KOPT-K1 (cell line): ENCODE measurements at regions not wholly inside any gene's neighbourhood (a gene's known extent, or its start where the extent isn't known, plus 50 kb on each side); places are given as distances from the start of the nearest gene placed in this dataset.

Source experiments
- H3K27ac ChIP-seq: fragments of 200-600 bp; sonication (generic); 2 replicates; pipeline ENCODE4 v1.5.1; 2016; ENCODE audit warnings: antibody characterized with exemption, mild to moderate bottlenecking, low read depth, low read length; ENCODE audit not compliant: poor library complexity, severe bottlenecking
- H3K36me3 ChIP-seq: fragments of 200-600 bp; sonication (generic); 2 replicates; pipeline ENCODE4 v1.5.1; 2017; ENCODE audit warnings: antibody characterized with exemption, mild to moderate bottlenecking, low read length, moderate library complexity; ENCODE audit not compliant: insufficient read depth
- H3K9me3 ChIP-seq: fragments of 200-600 bp; sonication (generic); 2 replicates; pipeline ENCODE4 v1.5.1; 2017; ENCODE audit warnings: antibody characterized with exemption, low read length, mild to moderate bottlenecking; ENCODE audit not compliant: insufficient read depth, poor library complexity, severe bottlenecking

DNA sequence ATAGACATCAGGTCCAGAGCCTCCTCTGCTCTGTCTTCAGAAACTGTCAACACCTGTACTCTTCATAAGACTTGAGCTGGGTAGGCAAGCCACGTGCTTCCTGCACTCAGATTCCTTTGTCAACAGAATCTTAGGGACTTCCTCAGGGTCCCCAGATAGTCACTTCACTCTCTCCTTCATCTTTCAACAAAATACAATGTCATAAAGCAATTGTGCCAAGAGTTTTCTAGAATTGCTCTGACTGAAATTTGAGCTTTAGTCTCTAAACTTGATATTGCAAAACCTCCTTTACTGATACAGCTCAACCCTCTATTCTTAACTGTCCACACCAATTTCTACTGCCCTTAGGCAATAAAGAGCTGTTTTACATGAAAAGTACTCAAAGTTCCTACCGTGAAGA is 179.9 kb downstream of the IRS2 start:
- H3K9me3 ChIP-seq, result no peaks in the 10 kb centered on the region
- H3K36me3 ChIP-seq, result no peaks in the 10 kb centered on the region
- no peak overlapping the region for H3K27ac ChIP-seq

DNA sequence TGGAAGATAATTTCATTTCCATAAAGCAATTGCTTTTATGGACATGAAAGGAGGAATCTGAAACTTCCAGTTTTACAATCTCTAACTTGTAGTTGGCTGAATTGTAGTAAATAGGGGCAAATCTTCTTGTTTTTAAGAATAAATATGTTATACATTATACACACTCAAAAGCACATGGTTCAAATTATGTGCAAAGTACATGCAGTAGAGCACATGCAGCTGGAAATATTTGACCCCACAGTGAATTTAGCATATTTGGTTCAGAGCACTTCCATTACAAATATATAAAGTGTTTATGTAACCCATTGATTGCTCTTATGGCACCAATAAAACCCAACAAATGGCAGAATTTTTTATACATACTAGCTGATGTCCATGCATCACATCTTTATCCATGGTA is 180.5 kb downstream of the IRS2 start:
- no peaks in the 10 kb centered on the region for H3K36me3 ChIP-seq
- H3K9me3 ChIP-seq, result no peaks in the 10 kb centered on the region
- H3K27ac ChIP-seq, result no peak overlapping the region

DNA sequence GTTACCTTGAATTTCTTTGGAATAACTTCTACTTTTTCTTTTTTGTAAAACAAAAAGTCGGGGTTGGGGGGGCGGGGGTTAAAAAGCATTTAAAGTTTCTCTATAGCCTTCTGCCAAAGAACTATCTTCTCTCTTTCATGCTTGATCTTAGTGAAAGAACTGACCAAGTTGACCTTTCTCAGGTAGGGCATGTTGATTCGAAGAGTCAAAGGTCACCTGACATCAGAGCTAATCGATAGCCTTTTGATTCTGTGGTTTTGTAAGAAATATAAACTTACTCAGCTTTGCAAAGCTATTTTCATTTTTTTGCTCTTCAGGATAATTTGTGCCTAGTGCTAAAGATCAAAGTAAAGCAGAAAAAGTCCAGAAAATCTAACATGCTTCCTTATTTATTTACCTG is 181.5 kb downstream of the IRS2 start:
- no peaks in the 10 kb centered on the region for H3K36me3 ChIP-seq
- H3K27ac ChIP-seq, result no peak overlapping the region
- H3K9me3 ChIP-seq, result no peaks in the 10 kb centered on the region

DNA sequence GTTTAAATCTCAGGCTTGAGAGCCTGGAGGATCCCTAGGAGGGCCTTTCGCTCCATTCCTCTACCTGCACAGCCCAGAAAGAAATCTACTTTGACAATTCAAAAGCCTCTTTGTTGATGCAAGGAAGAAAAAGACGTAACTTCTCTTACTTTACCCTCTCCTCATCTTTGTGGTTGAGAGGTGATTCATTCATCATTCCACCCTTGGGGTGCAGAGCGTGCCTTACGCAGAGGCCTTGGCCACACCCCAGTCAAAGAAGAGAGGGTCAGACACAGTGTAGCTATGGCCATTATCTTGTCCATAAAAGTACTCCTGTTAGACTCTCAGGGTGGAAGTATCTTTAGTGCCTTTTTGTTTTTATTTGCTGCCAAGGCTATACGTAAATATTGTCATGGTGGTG is 184.0 kb downstream of the IRS2 start:
- no peaks in the 10 kb centered on the region for H3K36me3 ChIP-seq
- no peaks in the 10 kb centered on the region for H3K9me3 ChIP-seq
- no peak overlapping the region for H3K27ac ChIP-seq

DNA sequence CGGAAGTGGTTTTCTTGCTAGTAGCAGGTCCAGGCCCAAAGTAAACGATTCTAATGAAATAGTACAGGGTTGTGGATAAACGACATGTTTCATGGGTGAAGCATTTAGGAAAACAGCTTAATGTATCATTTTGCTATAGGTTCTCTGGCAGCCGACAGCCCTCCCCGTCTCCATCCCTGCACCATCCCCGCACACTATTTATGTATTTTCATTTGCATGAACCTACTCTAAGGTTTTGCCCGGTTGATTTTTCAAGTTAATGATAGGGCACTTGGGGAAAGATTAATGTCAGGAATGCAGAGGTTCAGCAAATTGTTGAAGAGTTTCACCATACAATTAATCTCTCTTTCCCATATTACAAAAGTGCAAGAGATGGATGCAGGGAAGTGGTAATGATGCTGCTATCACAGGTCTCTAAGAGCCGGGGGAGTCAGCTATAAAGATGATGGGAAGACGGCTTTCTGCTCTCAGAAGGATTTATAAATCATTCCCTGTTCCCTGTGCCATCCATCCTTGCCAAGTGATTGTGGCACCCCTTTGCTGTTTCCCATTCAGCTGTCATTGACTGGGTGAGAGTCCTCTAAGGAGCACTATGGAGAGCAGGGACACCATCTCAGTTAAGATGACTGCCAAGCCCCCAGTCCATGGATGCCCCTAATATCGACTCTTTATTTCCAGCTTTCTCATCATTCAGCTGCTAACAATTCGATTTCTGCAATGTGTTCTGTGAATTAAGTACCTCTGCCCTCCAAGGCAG is 186.3 kb downstream of the IRS2 start:
- Histone ChIP-seq H3K36me3 (no peaks in the 10 kb centered on the region), H3K9me3 (no peaks in the 10 kb centered on the region), H3K27ac (no peak overlapping the region)

DNA sequence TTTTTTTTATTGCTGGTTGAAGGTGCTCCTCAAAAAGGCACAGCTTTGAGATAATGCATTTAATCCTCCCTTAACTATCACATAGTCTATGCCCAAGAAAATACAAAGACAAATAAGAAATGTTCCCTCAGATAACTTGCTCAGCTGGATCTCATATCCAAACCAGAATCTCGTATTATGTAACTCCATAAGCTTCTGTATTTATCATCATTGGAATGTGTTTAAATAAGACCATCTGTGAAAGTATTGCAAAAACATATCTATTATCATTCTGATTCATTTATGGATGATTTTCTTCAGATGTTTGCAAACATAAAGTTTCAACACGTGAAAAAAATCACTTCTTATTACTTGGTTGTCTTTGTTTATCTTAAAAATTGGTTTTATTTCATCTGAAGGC is 190.9 kb downstream of the IRS2 start:
- H3K9me3 ChIP-seq, result no peaks in the 10 kb centered on the region
- no peak overlapping the region for H3K27ac ChIP-seq
- H3K36me3 ChIP-seq, result no peaks in the 10 kb centered on the region

DNA sequence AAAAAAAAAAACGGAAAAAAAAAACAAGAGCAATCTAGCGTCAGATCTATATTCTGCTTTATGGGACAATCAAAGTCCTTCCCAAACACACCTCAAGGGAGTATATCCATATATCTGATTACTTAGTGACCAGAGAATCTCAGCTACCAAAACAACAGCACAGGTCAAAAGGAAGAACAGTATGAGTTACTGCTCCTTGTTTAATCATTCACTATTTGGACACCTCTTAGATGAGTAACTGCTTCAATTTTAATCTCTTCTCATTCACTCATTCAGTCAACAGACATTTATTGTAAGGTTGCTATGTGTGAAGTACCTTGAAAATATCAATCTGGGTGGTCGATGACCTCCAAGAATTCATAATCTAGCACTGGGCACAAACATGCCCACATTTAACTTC is 193.2 kb downstream of the IRS2 start:
- no peak overlapping the region for H3K27ac ChIP-seq
- H3K9me3 ChIP-seq, result no peaks in the 10 kb centered on the region
- no peaks in the 10 kb centered on the region for H3K36me3 ChIP-seq

DNA sequence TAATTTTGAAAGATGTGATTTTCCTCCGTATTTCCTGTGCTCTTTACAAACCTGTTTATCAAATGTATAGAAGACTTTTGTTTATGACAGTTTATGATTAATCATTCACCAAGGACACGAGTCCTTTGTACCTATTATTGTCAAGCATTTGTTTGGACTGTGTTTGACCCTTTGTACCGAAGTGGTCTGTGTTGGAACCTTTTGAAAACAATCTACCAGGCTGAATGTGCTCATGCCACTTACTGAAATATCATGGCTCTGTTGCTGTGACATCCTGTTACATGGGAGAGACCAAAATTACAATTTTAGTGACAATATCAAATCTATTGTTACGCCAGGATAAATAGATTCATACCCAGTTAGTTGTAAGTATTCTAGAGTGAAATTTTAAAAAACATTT is 193.6 kb downstream of the IRS2 start:
- H3K27ac ChIP-seq, result no peak overlapping the region
- no peaks in the 10 kb centered on the region for H3K9me3 ChIP-seq

DNA sequence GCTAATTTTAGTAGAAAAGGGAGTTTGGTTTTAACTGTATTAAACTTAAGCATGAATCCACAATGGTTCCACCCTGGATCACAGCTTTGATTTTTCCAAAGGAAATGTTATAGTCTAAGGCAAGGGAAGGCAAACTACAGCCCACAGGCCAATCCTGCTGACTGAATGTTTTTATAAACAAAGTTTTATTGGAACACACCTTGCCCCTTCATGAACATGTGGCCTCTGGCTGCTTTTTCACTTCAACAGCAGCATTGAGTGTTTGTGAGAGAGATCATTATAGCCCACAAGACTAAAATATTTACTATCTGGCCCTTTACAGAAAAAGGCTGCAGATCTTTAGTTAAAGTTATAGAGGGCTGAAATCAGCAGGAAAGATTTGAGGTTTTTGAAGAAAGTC is 198.7 kb downstream of the IRS2 start:
- no peaks in the 10 kb centered on the region for H3K9me3 ChIP-seq
- H3K36me3 ChIP-seq, result no peaks in the 10 kb centered on the region
- H3K27ac ChIP-seq, result no peak overlapping the region

More for the DNA sequence above, 193.6 kb downstream of the IRS2 start:
- no peaks in the 10 kb centered on the region for H3K36me3 ChIP-seq

DNA sequence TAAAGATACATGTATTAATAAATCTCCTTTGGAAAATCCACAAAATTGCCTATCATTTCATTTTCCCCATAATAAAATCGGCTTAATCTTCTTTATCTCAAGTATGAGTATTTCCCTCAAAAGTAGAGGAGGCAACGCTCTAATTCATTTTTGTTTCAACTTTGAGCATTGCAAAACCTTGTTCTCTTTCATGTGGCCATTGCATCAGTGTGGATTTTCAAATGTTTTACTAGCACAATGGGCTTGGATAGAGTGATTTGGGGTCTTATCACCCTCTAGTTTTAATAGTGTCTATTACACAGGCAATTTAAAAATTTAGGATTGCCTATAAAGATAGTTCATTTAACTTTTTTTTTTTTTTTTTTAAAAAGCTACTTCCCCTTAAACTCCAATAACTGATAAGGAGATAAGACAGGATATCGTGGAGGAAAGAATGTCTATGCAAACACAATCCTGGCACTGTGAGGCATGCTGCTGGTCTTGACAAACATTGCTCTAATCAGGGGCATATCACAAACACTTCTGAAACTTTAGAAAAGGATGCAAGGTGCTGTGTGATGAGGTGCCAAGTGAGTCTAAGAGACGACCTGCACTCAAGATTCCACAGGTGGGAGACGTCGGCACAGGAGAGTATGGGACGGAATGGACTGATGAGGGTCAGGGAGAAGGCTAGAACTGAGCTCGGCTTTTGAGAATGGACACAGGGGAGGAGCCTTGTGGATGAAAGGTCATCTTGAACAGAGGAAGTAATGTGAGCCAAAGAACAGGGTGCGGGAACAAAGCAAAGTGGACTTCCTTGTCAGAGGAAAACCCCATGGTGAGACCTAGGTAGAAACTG is 199.7 kb downstream of the IRS2 start:
- H3K36me3 ChIP-seq, result no peaks in the 10 kb centered on the region
- H3K27ac ChIP-seq, result no peak overlapping the region
- H3K9me3 ChIP-seq, result no peaks in the 10 kb centered on the region

DNA sequence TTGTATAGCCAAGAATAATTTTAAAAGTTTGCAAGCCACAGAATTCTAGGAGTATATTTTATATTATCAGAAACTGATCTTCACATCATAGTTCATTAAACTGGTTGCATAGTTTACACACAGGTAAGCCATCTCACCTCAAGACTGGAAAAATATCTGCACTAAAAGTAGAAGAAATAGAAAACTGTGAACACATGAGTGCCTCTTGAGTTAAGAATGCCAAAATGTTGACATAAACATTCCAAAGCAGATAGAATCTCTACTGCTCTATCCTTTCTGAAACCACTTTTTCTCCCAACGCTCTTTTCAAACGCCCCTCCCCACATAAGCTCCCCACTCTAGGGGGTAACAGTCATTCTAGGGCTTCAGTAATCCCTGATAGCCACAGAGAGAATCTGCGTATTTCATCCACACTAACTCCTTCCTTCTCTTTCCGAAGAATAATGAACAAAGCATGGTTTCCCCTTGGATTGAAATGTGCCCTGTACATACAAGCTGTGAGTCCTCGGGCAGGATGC is 201.5 kb downstream of the IRS2 start:
- Histone ChIP-seq H3K36me3 (no peaks in the 10 kb centered on the region), H3K9me3 (peaks cover 10% of the 10 kb centered on the region), H3K27ac (no peak overlapping the region)

DNA sequence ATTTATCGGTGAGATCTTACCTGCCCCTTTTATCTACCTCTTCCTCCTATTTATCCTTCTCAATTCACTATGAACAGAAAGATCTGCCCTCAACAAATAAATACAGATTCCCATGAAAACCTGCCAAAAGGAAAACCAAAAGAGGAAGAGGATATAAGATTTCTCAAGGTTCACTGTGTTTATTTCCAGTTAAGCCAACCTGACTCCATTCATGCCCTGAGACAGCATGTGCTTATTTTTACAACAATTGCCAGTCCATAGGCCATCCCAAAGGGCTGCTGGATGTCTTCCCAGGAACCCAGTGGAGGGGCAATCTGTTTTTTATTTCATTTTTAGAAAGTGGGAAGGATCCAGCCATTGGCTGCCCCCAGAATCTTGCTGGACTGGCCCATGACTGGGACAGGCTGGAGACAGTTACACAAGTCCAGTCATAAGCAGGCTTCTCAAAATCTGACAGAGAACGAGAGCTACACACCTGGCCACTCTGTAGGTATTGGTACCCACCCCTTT is 209.1 kb downstream of the IRS2 start:
- Histone ChIP-seq H3K27ac (no peak overlapping the region), H3K36me3 (no peaks in the 10 kb centered on the region), H3K9me3 (peaks cover 10% of the 10 kb centered on the region)

DNA sequence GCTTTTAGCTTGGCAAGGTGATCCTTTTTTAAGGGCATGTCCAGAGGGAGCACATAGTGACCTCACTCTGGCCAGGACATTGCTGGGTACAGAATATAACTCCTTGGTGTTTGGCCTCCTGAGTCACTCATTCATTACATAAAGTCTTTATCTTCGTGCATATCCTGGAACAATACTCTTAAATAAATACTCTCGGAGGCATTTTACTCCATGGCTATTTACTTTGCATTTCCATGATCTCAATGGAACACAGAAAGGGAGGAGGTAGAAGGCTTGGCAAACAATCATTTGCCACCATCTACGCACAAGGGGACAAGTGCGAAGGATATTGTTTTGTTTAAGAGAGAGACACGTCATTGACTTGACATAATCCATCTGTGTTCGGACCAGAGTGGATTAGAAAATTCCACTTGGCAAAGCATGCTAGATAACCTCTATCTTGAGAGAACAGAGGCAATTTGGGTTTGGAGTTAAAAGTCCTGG is 210.0 kb downstream of the IRS2 start:
- Histone ChIP-seq H3K27ac (no peak overlapping the region), H3K9me3 (peaks cover 10% of the 10 kb centered on the region), H3K36me3 (no peaks in the 10 kb centered on the region)

DNA sequence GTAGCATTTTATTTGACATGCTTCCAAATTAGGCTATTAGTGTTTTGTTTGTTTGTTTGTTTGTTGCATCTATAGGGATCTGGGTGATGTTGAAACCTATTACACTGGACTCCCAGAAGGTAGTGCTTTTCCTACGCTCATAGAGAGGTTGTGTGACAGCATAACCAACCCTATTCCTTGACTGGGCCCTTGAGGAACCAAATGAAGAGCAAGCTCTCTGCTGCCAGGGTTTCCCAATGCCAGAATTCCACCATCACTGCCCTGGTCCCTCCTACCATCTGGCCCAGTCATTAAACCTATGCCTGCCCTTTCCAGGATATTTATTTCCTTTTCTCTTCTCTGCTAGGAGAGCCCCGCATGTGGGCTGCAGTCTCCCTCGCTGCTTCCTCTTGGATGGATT is 210.6 kb downstream of the IRS2 start:
- H3K27ac ChIP-seq, result no peak overlapping the region
- H3K9me3 ChIP-seq, result peaks cover 5% of the 10 kb centered on the region
- H3K36me3 ChIP-seq, result no peaks in the 10 kb centered on the region

DNA sequence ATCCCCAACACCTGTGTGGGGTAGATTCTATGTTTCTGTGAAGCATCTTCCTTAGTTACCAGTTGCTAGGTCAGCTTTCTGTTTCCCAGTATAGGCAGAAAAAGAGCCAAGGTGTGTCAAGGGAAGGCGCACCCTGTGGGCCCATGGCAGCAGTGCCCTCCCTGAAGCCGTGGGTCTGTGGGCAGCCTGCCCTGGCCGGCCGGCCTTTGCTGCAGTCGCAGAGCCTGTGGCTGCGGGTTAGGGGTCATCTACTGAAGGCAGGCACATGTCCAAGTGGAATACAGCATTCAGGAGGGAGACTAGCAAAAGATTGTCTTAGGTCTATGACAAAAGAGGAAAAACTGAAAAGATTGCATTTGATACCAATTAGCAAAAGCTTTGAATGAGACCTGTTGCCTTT is 214.0 kb downstream of the IRS2 start:
- no peaks in the 10 kb centered on the region for H3K9me3 ChIP-seq
- H3K27ac ChIP-seq, result no peak overlapping the region
- H3K36me3 ChIP-seq, result no peaks in the 10 kb centered on the region
